Pancreas (tissue), 10 donors: ENCODE measurements at regions not wholly inside any gene's neighbourhood (a gene's known extent, or its start where the extent isn't known, plus 50 kb on each side); places are given as distances from the start of the nearest gene placed in this dataset.

Experiments
- ATAC-seq, 4 donors: fragments of 200-7000 bp; cut with Tn5 transposase; one replicate each; pipeline versions ENCODE4 v1.8.0 to v1.9.1; 2020; ENCODE audit warnings: mild to moderate bottlenecking in 4 of 4, moderate library complexity in 4 of 4
- DNase-seq, 6 donors: peaks; one replicate each; pipeline ENCODE4 v3.0.0-alpha.2; 2020
- FAIRE-seq: peaks from 2 replicates; lab custom pipeline; 2012; peaks lifted over from hg19 to GRCh38; lab: Jason Lieb, UNC
- H3K27ac ChIP-seq, 4 donors: fragments of 200-600 bp; sonication (generic); 1 replicate in 3 of 4; 2 replicates in 1 of 4; pipeline versions ENCODE4 v1.5.0 to v1.8.0; 2020
- H3K27me3 ChIP-seq, 4 donors: fragments of 200-600 bp; one replicate each; pipeline ENCODE4 v1.8.0; 2021
- H3K36me3 ChIP-seq, 3 donors: fragments of 200-600 bp; sonication (generic) in 1 of 3; one replicate each; pipeline versions ENCODE4 v1.5.0 to v1.8.0; 2020 to 2021
- H3K4me1 ChIP-seq, 3 donors: fragments of 200-600 bp; one replicate each; pipeline ENCODE4 v1.8.0; 2021
- H3K4me3 ChIP-seq, 4 donors: fragments of 200-600 bp; sonication (generic) in 2 of 4; one replicate each; pipeline versions ENCODE4 v1.5.0 to v1.8.0; 2020 to 2021
- H3K9me3 ChIP-seq, 4 donors: fragments of 200-600 bp; one replicate each; pipeline ENCODE4 v1.8.0; 2021
- CTCF ChIP-seq, 4 donors: fragments of 200-600 bp; sonication (generic) in 3 of 4; IDR thresholded peaks; one replicate each; pipeline versions ENCODE4 v1.5.0 to v1.8.0; 2021; ENCODE audit warnings: antibody characterized with exemption in 4 of 4
- WGBS, 2 donors: extraction: QIAGEN DNeasy Blood & Tissue Kit; methylation state at CpG; one replicate each; pipeline ENCODE4 v1.1.7; 2013; 5-methylcytosine and 5-hydroxymethylcytosine counted together
- intact Hi-C, 3 donors: fragments of 100-400 bp; cut with DNase I; formaldehyde crosslinking; loops; one replicate each; pipeline versions ENCODE4 v1.11.1 to v1.14.2; 2022
- donor health status: healthy with polysubstance abuse.
- donor health status: DM: no; HTN: no; CAD: no; lungs with moderate emphysema.
- donor health status: DM: no; HTN: no; CAD: no.
- donor health status: control.
- donor health status: control.
- donor health status: Bipolar disorder and iron deficiency.
- donor health status: DM: yes; HTN: yes; CAD: no.
- donor health status: DM: no; HTN: no; CAD: no.
- donor health status: DM: no; HTN: no; CAD: no.
- donor health status: DM: yes; HTN: yes; CAD: no.

GRCh38 chr11:92782806-92783205, 186.6 kb upstream of the MTNR1B start:
- no peak for FAIRE-seq

GRCh38 chr11:92784331-92784730, 185.1 kb upstream of the MTNR1B start:
- TF ChIP-seq CTCF (IDR thresholded peaks at IDR 0.05), result no peak
- DNase-seq, result no peak
- 43 to 54% methylated on average over 6 of the region's 6 CpGs for WGBS, 2 donors
- FAIRE-seq, result no peak
- no peak overlapping the region for H3K4me3 ChIP-seq
- no peaks in the 10 kb centered on the region for H3K36me3 ChIP-seq
- H3K27me3 ChIP-seq, result no peaks in the 10 kb centered on the region
- no peak for ATAC-seq
- H3K4me1 ChIP-seq, result no peaks in the 10 kb centered on the region
- intact Hi-C loops, result no loop called here
- H3K9me3 ChIP-seq, result no peaks in the 10 kb centered on the region
- H3K27ac ChIP-seq, result no peak overlapping the region

More at GRCh38 chr11:92782806-92783205, 186.6 kb upstream of the MTNR1B start:
- 77 to 91% methylated on average over 5 of the region's 5 CpGs for WGBS, 2 donors
- intact Hi-C loops, result no loop called here
- no peaks in the 10 kb centered on the region for H3K4me1 ChIP-seq
- no peak overlapping the region for H3K27ac ChIP-seq
- no peaks in the 10 kb centered on the region for H3K27me3 ChIP-seq
- no peaks in the 10 kb centered on the region for H3K9me3 ChIP-seq
- no peak for ATAC-seq
- no peak for DNase-seq
- no peak for TF ChIP-seq CTCF (IDR thresholded peaks at IDR 0.05)
- H3K4me3 ChIP-seq, result no peak overlapping the region
- no peaks in the 10 kb centered on the region for H3K36me3 ChIP-seq

- H3K9me3 ChIP-seq, result no peaks in the 10 kb centered on the region
- intact Hi-C loops, result no loop called here
- H3K4me3 ChIP-seq, result no peak overlapping the region
- no peak for DNase-seq
- no peaks in the 10 kb centered on the region for H3K27me3 ChIP-seq
- no peaks in the 10 kb centered on the region for H3K36me3 ChIP-seq
- H3K4me1 ChIP-seq, result no peaks in the 10 kb centered on the region
- no peak overlapping the region for H3K27ac ChIP-seq
- FAIRE-seq, result no peak
- no peak for TF ChIP-seq CTCF (IDR thresholded peaks at IDR 0.05)
- WGBS, 2 donors, result 62 to 72% methylated on average over 2 of the region's 2 CpGs
- ATAC-seq, result no peak
These were observed 181.8 kb upstream of the MTNR1B start for GRCh38 chr11:92787638-92788037.

GRCh38 chr11:92789761-92790160, 179.7 kb upstream of the MTNR1B start:
- Histone ChIP-seq H3K4me1 (no peaks in the 10 kb centered on the region), H3K4me3 (no peak overlapping the region), H3K9me3 (no peaks in the 10 kb centered on the region), H3K27me3 (no peaks in the 10 kb centered on the region), H3K36me3 (no peaks in the 10 kb centered on the region), H3K27ac (no peak overlapping the region)
- intact Hi-C loops, result no loop called here
- DNase-seq (no peak), ATAC-seq (no peak), FAIRE-seq (no peak)
- 84 to 90% methylated on average over 9 of the region's 9 CpGs for WGBS, 2 donors
- no peak for TF ChIP-seq CTCF (IDR thresholded peaks at IDR 0.05)

- no peaks in the 10 kb centered on the region for H3K4me1 ChIP-seq
- no peaks in the 10 kb centered on the region for H3K9me3 ChIP-seq
- H3K36me3 ChIP-seq, result no peaks in the 10 kb centered on the region
- H3K4me3 ChIP-seq, result no peak overlapping the region
- TF ChIP-seq CTCF (IDR thresholded peaks at IDR 0.05), result no peak
- 40% methylated on average over 1 of the region's 1 CpG for WGBS, 2 donors
- DNase-seq (no peak), ATAC-seq (no peak), FAIRE-seq (no peak)
- H3K27ac ChIP-seq, result no peak overlapping the region
- H3K27me3 ChIP-seq, result no peaks in the 10 kb centered on the region
- intact Hi-C loops, result no loop called here
These were observed 179.1 kb upstream of the MTNR1B start for GRCh38 chr11:92790366-92790765.
